HG03521 (cell line): ENCODE measurements at regions not wholly inside any gene's neighbourhood (a gene's known extent, or its start where the extent isn't known, plus 50 kb on each side); places are given as distances from the start of the nearest gene placed in this dataset.
"Not testable (repeated sequence)": the region's sequence is repeated elsewhere in the genome, so short reads cannot be mapped to it uniquely, and the experiment has no call there.

Source experiments
- ATAC-seq: cut with Tn5 transposase; IDR thresholded peaks from one replicate; pipeline ENCODE4 v1.9.1; 2021; ENCODE audit warnings: mild to moderate bottlenecking, moderate library complexity; ENCODE audit not compliant: unreplicated experiment

- no peak for ATAC-seq
Observed at GRCh38 chr5:67817652-67818051, 397.9 kb upstream of the PIK3R1 start.

GRCh38 chr5:67816456-67816855 lies 399.1 kb upstream of the PIK3R1 start:
- ATAC-seq: no peak

GRCh38 chr5:67815455-67816391 lies 399.8 kb upstream of the PIK3R1 start:
- ATAC-seq: no peak

DNA sequence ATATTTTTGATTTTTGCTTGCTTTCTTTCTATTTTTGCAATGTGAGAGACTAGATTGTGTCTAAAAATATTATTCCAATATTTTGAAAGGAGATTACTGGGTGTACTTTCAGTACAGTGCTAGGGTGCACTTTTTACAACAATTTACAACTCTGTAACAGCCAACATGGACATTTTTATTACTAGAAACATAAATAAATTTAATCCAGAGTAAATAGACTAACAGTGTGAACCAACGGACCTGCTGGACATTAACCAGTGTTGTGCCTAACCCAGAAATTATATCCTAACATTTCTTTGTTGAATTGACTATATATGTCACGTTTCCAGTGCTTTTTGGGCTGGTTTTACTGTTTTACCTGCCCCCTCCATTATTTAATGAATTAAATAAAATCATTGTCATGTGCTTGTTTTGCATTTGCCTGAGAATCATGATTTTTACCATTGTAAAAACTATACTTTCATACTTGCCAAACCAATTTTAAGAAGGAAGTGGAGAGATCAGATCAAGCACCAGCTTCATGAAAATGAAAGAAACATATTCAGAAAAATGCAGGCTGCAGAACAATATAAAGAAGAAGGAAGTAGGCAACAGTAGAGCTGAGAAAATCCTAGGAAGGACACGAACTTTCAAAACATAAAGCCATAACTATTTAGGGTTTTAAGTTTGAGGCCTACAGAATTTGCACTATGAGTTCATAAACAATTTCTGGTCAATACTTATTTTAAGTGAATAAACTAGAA lies 400.8 kb upstream of the PIK3R1 start:
- ATAC-seq: no peak

DNA sequence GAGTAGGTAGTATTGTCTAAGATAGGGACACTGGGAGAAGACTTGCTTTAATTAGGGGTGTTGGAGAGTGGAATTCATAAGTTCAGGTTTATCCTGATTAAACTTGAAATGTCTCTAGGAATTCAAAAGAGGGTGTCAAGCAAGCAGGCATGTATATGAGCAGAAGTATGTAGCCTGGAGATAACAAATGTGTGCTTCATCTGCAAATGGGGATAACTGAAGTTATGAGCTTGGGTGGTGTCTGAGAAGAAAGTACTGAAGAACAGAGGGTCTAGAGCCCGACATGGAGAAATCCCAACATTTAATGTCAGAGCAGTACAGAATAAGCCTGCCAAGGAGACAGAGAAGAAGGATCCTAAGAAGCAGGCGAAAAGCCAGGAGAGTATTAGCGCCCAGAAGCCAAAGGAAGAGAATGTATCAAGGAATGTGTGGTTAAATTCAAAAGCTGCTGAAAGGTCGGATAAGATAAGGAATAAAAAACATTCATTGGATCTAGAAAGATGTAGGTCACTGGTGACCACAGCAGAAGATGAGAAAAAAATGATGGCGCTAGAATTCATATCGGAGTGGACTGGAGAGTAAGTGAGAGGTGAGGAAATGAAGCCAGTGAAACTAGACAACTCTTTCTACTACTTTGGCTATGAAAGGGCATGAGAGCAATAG lies 401.5 kb upstream of the PIK3R1 start:
- no peak for ATAC-seq

- ATAC-seq: no peak
Observed at GRCh38 chr5:67809589-67809988, 406.0 kb upstream of the PIK3R1 start.

- no peak for ATAC-seq
Observed at GRCh38 chr5:67808340-67808739, 407.2 kb upstream of the PIK3R1 start.

- ATAC-seq: peak; percentile 57
Observed at GRCh38 chr5:67807439-67807888, 408.1 kb upstream of the PIK3R1 start.

- no peak for ATAC-seq
Observed at GRCh38 chr5:67806654-67807438, 408.7 kb upstream of the PIK3R1 start.

DNA sequence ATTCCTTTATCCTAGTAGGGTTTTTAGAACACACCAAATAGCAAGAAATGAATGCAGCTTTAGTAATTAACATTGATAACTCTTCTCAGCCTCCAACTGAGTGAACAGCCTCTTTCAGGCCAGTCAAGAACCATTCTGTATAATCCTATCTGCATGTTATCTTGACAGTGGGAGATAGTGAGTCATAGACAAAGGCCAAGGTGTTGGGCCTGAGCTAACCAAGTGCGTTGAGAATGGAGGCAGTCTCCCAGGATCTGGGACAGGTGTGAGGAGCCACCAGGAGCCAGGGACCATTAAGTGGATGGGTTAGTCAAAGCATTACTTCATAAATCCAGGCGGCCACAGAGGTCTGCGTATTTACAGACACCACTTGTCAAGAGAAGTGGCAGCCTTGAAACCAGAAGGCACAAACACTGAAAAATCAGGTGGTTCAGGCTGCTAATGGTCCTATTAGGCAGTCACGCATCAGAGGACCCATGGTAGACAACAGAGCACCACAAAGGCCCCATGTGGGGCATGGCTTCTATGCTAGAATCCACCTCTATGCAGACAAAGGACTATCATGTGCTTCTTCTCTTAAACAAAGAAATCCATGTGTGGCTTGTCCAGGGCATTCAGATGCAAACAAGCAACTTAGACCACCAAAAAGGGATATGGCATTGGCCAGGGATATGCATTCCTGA lies 409.7 kb upstream of the PIK3R1 start:
- ATAC-seq: no peak

GRCh38 chr5:67802766-67803165 lies 412.8 kb upstream of the PIK3R1 start:
- ATAC-seq: no peak

GRCh38 chr5:67799732-67800234 lies 415.8 kb upstream of the PIK3R1 start:
- ATAC-seq: no peak

DNA sequence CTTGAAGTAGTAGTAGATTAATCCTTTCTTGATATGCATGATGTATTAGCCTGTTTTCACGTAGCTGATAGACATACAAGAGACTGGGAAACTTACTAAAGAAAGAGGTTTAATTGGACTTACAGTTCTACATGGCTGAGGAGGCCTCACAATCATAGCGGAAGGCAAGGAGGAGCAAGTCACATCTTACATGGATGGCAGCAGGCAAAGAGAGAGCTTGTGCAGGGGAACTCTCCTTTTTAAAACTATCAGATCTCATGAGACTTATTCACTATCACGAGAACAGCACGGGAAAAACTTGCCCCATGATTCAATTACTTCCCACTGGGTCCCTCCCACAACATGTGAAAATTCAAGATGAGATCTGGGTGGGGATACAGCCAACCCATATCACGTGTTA lies 417.1 kb upstream of the PIK3R1 start:
- not testable (repeated sequence) for ATAC-seq

DNA sequence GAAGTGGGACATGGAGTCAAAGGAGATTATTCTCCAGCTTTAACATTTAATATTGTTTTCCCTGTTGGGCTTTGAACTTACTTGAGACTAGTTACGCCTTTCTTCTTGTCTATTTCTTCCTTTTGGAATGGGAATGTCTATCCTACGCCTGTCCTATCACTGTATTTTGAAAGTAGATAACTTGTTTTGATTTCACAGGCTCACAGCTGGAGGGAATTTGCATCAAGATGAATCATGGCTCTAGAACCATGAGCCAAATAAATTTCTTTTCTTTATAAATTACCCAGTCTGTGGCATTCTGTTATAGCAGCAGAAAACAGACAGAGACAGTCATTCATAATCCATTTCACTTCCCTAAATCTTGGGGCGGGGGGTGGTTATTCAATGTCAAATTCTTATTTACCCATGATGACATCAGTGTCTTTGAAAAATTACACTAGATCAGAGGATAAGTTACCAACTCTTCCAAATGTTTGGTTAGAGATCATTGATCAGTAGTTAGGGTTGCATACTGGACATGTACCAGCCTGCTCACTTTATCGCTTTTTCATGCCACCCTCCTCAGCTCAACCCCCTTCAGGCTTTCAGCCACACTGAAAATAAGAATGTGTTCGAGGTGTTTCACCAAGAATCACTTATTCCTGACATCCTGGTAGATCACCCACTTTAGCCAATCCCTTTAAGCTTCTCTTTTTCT lies 419.6 kb upstream of the PIK3R1 start:
- ATAC-seq: no peak

- no peak for ATAC-seq
Observed at GRCh38 chr5:67793966-67794365, 421.6 kb upstream of the PIK3R1 start.

GRCh38 chr5:67793418-67793817 lies 422.1 kb upstream of the PIK3R1 start:
- ATAC-seq: no peak

DNA sequence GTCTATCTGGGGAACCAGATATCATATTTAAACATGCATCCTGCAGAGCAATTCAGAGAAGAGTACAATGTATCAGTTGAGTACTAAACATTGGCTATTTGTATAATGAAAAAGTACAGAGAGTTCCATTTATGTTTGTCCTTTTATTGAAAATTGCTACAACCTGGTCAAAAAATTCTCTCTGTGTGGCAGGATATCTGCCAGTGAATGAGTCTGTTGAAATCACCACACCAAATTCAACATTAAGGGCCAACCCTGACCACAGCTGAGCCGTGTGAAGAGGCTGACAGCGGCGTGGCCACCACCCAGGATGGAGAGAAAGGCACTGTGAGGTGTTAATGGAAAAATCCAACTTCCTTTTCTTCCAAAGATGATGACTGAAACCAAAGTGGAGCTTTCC lies 422.7 kb upstream of the PIK3R1 start:
- ATAC-seq: no peak

- no peak for ATAC-seq
Observed at GRCh38 chr5:67790390-67790789, 425.2 kb upstream of the PIK3R1 start.

DNA sequence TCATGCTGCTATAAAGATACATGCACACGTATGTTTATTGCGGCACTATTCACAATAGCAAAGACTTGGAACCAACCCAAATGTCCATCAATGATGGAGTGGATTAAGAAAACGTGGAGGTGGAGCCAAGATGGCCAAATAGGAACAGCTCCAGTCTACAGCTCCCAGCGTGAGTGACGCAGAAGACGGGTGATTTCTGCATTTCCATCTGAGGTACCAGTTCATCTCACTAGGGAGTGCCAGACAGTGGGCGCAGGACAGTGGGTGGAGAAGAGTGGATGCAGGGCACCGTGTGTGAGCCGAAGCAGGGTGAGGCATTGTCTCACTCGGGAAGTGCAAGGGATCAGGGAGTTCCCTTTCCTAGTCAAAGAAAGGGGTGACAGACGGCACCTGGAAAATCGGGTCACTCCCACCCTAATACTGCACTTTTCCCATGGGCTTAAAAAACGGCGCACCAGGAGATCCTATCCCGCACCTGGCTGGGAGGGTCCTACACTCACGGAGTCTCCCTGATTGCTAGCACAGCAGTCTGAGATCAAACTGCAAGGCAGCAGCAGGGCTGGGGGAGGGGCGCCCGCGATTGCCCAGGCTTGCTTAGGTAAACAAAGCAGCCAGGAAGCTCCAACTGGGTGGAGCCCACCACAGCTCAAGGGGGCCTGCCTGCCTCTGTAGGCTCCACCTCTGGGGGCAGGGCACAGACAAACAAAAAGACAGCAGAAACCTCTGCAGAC lies 435.5 kb upstream of the PIK3R1 start:
- ATAC-seq: not testable (repeated sequence)
